NT2/D1 (cell line): ENCODE measurements at regions not wholly inside any gene's neighbourhood (a gene's known extent, or its start where the extent isn't known, plus 50 kb on each side); places are given as distances from the start of the nearest gene placed in this dataset.

Source experiments
- YY1 ChIP-seq: IDR thresholded peaks from 2 replicates; pipeline ENCODE4 v1.6.1; 2011; ENCODE audit not compliant: insufficient read length, insufficient read depth
- ZNF274 ChIP-seq: IDR thresholded peaks from 2 replicates; pipeline ENCODE4 v1.6.1; 2011; ENCODE audit warnings: mild to moderate bottlenecking, low read depth, low read length

- TF ChIP-seq ZNF274: no peak
- no peak for TF ChIP-seq YY1
These were observed 386.3 kb upstream of the ZNF717 start for GRCh38 chr3:76171647-76172046.
